Activated CD4-positive, alpha-beta T cell treated with anti-CD3 and anti-CD28 coated beads for 4 hours (primary cell): ENCODE measurements at regions not wholly inside any gene's neighbourhood (a gene's known extent, or its start where the extent isn't known, plus 50 kb on each side); places are given as distances from the start of the nearest gene placed in this dataset.
A peak's percentile ranks its signal among the peaks of the same experiment; 100 is the strongest.
"Not testable (repeated sequence)": the region's sequence is repeated elsewhere in the genome, so short reads cannot be mapped to it uniquely, and the experiment has no call there.

Experiments used
- DNase-seq, 2 donors: peaks; one replicate each; pipeline ENCODE4 v3.0.0-alpha.2; 2020

DNA sequence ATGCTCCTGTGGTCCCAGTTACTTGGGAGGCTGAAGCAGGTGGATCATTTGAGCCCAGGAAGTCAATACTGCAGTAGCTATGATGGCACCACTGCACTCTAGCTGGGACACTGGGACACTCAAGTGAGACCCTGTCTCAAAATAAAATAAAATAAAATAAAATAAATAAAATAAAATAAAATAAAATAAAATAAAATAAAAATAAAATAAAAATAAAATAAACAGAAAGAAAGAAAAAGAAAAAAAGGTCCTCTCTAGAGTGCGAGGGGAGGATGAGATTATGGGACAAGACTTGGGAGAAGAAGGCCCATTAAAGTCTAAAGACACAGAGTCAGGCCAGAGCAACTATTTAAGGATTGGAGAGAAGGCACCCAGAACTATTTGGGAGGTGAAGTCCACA is 172.5 kb downstream of the IER5 start:
- DNase-seq = no peak

DNA sequence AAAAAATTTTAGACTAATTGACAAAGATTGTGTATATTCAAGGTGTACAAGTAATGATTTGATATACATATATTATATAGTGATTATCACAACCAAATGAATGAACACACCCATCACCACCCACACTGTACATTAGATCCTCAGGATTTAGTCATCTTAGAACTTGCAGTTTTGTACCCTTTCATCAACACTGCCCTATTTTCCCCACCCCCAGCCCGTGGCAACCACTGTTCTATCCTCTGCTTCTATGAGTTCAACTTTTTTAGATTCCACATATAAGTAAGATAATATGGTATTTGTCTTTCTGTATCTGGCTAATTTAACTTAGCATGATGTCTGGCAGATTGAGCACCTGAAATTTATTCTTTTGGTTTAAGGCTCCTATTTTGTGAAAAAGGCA is 173.6 kb downstream of the IER5 start:
- no peak for DNase-seq

DNA sequence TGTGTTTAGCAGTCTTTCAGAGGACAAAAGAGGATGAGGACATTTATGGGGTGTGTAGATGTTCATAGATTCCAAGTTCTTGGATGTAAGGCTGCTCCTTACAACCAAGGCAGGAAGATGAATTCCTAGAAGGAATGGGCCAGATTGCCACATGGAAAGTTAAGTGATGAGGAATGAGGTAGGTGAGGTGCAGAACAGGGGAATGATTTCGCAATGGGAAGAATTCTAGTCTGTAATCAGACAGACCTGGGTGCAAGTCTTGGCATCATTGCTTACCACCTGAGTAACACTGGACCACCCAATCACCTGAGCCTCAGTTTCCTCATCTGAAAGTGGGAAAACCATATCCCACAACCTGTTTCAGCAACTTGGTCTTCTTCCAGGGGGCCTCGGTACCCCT is 174.9 kb downstream of the IER5 start:
- DNase-seq = no peak

DNA sequence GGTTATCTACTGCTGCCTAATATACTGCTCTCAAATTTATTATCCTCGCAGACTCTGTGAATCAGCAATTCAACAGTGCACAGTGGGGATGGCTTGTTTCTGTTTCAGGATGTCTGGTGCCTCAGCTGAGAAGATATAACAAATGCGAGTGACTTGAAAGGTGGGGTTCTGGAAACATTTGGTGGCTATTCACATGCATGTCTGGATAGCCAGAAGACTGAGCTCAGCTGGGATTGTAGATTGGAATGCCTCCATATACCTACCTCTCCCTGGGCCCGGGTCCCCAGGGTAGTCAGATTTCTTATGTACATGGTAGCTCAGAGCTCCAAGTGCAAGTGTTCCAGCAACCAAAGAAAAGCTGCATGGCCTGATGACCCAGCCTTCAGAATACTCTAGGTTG is 176.3 kb downstream of the IER5 start:
- DNase-seq = no peak

DNA sequence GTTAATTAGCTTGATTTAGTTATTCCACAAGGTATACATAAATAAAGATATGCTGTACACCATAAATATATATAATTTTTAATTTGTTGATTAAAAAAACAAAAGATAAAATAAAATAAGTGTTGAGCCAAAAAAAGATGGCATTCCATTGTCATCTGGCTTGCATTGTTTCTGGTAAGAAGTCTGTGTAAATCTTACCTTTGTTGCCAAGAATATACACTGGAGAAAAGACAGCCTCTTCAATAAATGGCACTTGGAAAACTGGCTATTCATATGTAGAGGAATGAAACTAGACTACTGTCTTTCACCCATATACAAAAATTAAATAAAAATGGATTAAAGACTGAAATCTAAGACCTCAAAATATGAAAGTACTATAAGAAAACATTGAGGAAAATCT is 196.5 kb downstream of the IER5 start:
- no peak for DNase-seq

DNA sequence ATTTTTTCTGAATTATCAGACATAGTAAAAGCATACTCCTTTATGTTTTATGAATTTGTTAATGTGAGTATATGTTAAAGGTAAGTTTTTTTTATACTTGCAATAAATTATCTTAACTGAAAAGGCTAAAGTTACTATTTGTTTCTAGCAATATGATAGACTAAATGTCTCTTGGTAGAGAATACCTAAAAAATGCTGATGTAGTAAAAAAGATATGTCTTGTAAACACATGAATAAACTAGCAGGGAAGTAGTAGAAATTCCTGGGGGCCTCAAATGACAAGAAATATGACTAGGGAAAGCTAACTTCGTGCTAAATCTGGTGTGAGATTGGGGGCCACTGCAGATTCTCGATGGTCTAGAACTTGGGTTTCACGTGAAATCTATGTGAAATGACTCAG is 188.1 kb upstream of the CACNA1E start:
- no peak for DNase-seq

DNA sequence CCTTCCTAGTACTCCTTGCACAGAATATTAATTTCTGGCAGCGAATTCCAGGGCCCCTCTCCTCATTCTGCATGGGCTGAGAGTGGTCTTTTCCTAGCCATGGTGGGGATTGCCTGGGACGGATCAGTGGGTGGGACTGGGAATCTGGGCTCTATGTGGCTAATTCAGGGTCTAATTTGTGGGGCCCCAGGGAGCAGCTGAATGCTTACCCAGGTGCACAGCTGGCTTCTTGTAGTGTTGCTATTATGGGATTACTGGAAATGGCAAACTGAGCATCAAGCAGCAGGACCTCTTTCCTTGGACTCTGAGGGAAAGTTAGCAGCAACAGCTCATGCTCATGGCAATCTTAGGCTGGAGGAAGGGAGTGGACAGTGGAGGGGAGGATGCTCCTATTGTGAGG is 187.1 kb upstream of the CACNA1E start:
- no peak for DNase-seq

DNA sequence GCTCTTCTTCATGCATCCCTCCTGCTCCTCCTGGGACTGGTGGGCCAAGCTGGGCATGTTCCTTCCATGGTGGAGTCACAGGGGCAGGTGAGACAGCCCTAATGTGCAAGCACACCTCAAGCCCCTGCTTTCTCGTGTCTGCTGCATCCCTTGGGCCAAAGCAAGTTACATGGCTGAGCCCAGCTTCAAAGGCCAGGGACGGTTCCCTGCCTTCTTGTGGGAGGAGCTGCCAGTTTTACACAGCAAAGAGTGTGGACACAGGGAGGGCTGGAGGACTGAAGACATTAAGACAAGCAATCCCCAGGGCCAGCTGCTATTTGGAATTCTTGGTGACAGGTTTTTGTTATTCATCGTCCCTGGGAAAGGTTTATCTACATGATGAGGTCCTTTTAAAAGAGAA is 175.2 kb upstream of the CACNA1E start:
- no peak for DNase-seq

DNA sequence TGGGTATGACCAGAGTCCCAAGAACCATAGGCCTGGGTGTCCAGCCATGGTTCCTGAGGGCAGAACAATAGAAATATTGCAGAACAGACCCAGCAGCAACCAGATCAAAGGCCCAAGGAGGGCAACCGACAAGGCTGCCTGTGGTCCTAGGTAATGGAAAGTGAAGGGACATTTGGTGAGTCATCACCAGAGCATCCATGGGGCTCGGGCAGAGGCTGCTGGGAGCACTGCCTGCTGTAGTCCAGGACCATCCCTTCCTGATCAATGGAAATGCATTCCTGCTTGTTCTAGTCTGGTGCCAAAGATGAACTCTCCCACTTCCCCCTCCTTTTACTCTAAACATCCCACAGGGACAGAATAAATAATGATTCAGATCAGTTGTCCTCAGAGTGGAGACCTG is 172.8 kb upstream of the CACNA1E start:
- no peak for DNase-seq

DNA sequence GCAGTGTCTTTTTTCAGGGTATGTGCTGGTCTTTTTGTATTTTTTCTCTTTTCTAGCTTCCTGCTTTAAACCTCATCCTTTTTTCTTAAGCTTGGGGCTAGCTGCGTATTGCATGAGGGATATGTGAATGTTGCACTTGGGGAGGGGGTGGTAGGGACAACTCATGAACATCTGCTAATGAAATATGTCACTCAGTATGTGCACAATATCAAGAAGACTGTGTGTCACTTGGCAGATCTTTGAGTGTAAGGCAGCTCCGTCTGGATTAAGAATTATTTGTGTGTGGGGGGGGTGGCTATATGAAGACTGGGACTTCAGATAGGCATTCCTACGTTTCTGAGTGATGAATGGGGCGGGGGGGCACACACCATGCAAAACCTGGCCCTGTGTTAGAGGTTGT is 170.4 kb upstream of the CACNA1E start:
- no peak for DNase-seq

DNA sequence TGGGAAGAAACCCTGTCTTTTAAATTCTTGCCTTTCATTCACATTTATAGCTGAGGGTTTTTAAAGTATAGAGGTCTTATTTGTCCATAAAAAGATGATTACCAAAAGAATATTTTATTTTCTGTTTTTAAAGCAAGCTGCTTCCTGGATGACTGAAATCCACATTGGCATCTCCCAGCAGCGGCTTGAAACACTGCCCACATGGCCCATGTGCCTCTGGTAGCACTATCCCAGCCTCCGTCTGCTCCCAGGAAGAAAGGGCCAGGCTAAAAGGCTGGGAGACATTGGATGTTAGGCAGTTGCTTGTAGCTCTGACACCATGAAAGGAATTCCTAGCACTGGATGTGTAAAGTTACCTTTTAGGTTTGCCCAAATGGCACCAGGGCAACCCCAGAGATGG is 169.9 kb upstream of the CACNA1E start:
- DNase-seq = no peak

DNA sequence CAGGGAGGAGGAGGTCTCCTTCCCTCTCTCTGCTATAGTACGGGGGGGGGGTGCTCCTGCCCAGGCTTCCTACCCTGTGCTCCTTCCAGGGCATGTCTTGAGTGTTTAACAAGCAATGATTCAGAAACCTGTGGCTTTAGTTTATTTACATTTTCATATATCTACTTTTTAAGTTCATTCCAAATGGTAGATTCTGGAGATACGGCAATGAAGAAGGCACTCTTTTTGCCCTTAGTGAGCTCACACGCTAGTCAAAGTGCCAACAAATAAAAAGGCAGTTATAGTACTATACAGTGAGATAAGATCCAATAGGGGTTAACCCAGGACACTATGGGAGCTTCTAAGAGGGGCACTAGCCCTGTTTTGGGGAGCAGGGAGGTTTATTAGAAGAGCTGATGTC is 169.3 kb upstream of the CACNA1E start:
- DNase-seq = no peak

DNA sequence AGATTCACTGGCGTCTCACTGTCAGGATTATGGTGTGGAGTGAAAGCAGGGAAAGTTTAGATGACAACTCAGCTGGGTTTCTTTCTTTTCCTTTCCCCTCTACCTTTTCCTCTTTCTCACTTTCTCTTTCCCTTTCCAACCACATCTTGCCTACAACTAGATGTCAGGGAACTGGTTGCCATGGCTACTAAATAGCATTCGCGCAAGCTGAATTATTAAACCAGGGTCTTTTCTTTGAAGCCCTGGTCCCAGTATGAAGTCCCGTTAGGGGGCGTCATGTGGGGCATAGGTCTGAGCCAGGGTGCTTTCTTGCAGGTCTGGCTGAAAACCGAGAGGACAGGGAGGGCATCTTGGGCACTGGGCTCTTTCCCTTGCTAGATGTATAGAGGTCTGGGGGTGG is 168.4 kb upstream of the CACNA1E start:
- DNase-seq = no peak

DNA sequence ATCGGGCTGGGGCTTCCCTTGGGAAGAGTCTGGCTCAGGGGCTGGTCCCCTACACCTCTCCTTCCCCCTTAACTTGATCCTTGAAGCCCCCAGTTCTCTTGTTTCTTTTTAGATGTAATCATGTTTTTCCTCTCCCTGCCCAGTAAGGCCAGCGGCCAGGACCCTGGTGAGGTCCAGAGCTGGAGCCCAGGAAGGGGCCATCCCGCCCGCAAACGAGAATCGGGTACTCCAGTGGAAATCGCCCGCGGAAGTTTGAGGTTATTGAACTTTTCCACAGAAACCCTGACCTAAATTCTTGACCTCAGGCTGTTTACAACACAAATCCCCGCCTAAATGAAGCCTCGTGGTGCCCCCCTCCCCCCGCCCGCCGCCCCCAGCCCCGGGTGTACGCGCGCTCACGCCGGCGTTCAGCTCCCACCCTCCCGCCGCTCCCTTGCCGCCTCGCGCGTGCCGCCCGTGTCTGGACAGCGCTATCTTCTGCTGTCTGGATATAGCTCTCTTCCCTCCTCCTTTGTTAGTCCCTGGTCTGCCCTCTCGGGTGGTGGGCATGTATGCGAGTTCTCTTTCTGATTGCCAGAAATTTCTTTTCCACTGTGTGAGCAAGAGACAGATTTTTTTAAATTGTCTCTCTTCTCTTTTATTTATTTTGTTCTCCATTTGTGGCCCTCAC is 165.9 kb upstream of the CACNA1E start:
- DNase-seq = no peak

DNA sequence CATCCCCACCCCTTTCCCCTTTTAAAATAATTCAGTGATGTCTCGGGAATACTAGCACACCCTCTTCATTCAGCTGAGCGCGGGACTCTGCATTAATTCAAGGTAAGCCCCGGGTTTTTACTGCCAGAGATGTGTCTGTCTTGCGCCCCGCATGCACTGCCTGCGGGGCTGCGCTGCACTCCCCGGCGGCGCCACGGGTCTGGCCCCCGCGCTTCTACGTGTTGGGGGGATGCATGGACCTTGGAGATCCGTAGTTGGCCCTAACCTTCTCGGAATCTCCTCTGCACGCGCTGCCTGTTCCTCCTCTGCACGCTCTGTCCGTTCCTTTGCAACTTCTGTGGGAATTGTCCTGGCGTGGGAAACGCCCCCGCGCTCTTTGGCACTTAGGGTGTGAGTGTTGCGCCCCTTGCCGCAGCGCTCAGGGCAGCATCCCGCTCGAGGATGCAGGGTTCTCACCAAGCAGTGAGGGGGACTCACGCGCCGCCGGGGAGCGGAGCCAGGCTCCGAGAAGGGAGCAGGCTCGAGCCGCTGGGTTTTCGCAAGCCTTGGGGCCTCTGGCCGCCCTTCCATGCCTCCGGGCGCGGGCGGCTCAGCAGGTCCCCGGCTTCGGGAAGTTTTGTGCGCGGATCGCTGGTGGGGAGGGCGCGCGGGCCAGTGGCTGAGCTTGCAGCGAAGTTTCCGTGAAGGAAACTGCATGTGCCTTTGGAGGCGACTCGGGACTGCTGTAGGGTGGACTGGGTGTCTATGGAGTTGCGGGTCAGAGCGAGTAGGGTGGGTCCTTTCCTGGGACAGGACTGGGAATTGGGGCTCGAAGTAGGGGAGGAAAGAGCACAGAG is 165.1 kb upstream of the CACNA1E start:
- no peak for DNase-seq

DNA sequence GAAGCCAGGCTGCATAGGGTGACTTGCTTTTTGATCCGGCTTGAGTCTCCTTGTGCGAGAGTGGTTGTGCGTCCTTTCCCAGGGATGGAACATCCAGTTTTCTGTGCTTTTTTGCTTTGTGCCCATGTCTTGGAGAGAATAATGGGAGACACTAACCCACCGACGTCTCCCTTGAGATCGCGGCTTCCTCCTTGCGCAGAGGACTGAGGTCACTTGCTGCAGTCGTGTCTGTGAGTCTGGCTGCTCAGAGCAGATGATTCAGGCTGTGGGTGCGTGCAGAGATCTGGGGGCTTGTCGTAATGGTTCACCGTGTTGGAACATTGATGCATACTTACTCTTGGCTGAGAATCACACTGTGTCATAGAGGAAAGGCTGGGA is 164.5 kb upstream of the CACNA1E start:
- peak; percentile 5 to 19 for DNase-seq

DNA sequence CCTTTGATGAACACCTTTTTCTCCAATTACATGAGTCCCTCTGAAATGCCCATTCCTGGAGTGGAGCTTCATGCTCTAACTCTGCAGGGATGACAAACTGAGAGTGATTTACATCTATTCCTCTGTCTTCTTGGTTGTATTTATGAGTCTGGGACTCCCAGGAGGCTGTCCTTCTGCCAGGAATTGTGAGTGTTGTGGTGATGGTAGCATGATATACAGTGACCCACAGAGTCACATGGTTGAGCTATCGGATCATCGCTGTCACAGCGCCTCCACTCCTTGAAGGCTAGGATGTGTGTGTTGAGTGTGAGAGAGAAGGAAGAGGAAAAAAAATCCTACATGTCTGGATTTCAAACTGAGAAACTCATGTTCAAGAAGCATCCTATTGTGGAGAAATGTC is 163.4 kb upstream of the CACNA1E start:
- no peak for DNase-seq

DNA sequence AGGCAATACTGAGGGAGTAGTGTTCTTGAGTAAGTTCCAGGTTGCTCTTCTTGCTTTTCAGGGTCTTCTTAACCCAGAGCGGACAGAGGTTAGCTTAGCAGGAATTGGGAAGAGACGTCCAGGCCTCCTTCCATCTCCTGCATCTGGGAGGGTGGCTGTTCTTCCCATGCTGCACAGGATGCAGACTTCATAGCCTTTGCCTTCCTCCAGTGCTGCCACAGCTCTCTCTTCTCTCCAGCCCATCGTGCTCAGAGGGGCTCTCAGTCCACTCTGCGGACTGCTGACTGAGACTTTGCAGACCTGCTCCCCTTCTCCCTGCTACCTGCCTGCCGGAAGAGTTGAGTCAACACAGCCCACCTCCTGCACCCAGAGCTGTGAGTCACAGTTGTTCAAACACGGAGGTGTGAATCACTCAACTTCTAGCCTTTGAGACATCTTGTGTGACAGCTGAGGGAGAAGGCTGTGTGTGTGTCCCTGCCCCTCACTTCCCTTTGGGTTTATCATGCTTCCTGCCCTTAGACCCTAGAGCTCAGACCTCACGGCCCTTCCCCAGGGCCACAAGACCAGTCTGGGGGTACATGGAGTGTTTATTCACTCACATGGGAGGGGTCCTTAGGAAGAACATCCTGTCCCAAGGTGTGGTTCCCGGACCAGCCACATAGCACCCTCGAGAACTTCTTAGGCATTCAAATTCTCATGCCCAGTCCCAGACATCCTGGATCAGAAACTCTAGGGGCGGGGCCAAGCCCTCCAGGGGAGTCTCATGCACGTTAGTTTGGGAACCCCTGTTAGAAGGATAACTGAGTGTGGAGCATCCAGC is 158.3 kb upstream of the CACNA1E start:
- peak; percentile 46 to 56 for DNase-seq

DNA sequence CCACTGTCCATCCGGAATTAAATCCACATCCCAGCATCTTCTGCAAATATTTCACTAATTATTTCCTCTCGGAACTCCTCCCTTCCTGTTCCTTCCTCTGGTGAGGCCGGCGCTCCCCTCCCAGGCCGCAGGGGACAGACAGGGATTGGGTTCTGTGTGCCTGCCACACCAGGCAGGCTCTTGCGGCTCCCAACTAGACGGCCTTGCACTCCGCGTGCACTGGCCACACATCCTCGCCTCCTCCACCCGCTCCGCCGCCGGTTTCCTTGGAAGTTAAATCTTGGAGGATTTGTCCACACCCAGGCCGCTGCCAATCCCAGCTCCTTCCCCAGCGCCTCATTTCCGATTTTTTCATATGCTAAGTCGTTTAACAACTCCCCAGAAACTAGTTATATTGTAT is 157.6 kb upstream of the CACNA1E start:
- not testable (repeated sequence) for DNase-seq

DNA sequence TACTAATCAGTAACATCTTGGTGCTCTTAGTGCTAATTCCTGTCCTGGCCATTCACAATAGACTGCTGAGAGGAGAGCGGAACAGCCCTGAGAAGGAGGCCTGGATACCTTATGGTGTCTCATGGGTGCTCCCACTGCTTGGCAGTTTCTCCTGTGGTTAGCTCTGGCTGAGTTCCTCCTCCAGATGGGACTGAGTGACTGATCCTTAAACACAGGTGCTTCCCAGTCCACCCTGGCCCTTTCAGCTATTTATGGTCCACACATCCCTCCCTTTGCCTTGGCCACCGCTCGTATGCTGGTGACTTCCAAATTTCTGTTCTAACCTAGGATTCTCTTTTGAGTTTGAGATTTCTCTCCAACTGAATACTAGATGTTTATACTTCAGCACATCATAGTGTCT is 157.0 kb upstream of the CACNA1E start:
- no peak for DNase-seq

DNA sequence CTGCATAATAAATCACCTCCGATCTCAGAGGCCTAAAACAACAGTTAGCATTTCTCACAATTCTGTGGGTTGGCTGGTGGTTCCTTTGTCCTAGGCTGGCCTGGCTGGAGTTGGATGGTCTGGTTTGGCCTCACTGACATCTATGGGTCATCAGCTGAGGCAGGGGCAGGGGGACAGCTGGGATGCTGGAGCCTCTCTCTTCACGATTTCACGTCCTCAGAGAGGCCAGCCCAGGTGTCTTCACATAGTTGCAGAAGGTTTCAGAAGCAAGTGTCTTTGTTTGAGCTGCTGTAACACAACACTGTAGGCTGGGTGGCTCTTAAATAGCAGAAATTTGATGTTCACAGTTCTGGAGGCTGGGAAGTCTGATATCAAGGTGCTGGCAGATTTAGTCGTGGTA is 155.5 kb upstream of the CACNA1E start:
- DNase-seq = no peak

DNA sequence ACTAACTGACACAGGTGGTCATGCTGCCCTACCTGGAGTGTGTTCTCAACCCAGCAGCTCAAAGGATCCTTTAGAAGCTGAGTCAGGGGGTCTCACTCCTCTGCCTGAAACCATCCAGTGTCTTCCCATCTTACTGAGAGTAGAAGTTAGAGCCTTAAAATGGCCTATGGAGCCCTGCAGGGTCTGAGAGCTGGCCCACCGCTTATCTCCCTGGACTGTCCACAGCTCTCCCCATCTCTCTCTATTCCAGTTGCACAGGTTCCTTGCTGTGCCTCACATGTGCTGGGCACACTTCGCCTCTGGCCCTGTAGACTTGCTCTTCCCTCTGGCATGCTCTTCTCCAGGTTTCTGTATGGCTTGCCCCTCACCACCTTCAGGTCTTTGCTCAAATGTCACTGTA is 148.6 kb upstream of the CACNA1E start:
- DNase-seq = no peak

DNA sequence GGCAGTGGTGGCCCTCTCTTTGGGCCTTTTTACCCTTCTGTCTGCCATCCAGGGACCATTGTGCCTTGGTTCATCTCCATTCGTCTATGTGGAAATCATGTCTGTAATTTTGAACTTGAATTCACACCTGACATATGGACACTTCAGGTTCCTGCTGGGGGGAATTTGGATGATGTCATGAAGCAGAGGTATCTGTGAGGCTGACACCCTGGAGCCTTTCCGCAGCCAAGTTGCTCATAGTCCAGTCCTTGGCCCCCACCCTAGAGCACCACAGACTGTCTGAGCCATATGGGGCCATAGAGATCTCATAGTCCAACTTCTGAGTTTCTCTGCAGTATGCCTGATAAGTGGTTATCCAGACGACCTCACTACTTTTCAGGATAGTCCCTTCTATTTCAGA is 147.7 kb upstream of the CACNA1E start:
- DNase-seq = no peak

DNA sequence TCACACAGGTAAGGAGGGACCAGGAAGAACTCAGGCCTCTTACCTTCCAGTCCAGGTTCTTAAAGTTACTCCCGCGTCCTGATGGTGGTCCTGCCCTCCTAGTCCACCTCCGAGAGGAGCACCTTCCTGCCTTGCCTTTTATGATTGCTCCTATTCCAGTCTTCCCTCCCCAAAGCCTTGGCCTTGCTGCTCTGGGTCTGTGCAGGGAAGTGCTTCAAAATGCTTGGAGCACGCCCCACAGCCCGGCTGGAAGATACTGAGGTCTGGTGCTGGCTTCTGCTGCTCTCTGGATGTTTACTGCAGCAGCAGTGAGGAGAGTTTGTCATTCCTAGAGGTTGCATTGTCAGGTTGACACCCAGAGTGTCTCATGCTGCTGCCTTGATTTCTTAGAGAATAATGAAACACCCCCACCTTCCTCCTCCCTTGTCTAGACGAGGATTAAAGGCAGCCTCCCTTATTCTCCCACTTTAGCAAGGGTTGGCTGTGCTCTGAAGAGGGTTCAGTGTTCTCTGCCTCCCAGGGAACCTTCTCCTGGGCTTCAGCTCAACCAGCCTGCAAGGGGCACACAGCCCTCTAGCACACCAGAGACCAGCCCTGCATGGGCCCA is 142.2 kb upstream of the CACNA1E start:
- no peak for DNase-seq
